SU-DHL-6 (cell line): ENCODE measurements at regions not wholly inside any gene's neighbourhood (a gene's known extent, or its start where the extent isn't known, plus 50 kb on each side); places are given as distances from the start of the nearest gene placed in this dataset.

ENCODE experiments used
- H2AFZ ChIP-seq: fragments of 200-600 bp; sonication (generic); 2 replicates; pipeline ENCODE4 v1.6.1; 2014; ENCODE audit warnings: low read depth, mild to moderate bottlenecking, moderate library complexity, mixed read lengths, antibody characterized with exemption, low read length; ENCODE audit not compliant: severe bottlenecking
- H3F3A ChIP-seq: fragments of 200-600 bp; shearing (Covaris generic); 2 replicates; pipeline ENCODE4 v1.6.0; 2016; ENCODE audit warnings: antibody characterized with exemption, mild to moderate bottlenecking; ENCODE audit not compliant: insufficient read depth
- H3K27ac ChIP-seq: fragments of 200-600 bp; sonication (generic); 2 replicates; pipeline ENCODE4 v1.5.1; 2016; ENCODE audit warnings: low read depth, mild to moderate bottlenecking, low read length, moderate library complexity, mixed read lengths
- H3K27me3 ChIP-seq: fragments of 200-600 bp; sonication (generic), shearing (Covaris generic); 2 replicates; pipeline ENCODE4 v1.6.0; 2014; ENCODE audit warnings: mild to moderate bottlenecking, low read length
- H3K36me3 ChIP-seq: fragments of 200-600 bp; sonication (generic); 2 replicates; pipeline ENCODE4 v1.6.1; 2014; ENCODE audit warnings: mild to moderate bottlenecking, low read length, mixed read lengths
- H3K4me2 ChIP-seq: fragments of 300-600, 200-600 bp; shearing (Covaris generic), sonication (generic); 2 replicates; pipeline ENCODE4 v1.6.0; 2014; ENCODE audit warnings: low read length, low read depth, mild to moderate bottlenecking; ENCODE audit not compliant: poor library complexity, severe bottlenecking
- H3K4me3 ChIP-seq: fragments of 200-600 bp; sonication (generic); 2 replicates; pipeline ENCODE4 v1.5.1; 2014; ENCODE audit warnings: antibody characterized with exemption, low read length, mild to moderate bottlenecking, mixed read lengths; ENCODE audit not compliant: insufficient read depth, poor library complexity, severe bottlenecking
- H3K79me2 ChIP-seq: fragments of 200-600 bp; sonication (generic); 2 replicates; pipeline ENCODE4 v1.6.1; 2014; ENCODE audit warnings: mild to moderate bottlenecking, low read length, moderate library complexity; ENCODE audit not compliant: insufficient read depth
- H3K9ac ChIP-seq: fragments of 200-600 bp; sonication (generic); 2 replicates; pipeline ENCODE4 v1.7.0; 2014; ENCODE audit warnings: mild to moderate bottlenecking, low read length
- H3K9me2 ChIP-seq: fragments of 200-600 bp; sonication (generic); replicated peaks from 2 replicates; pipeline ENCODE4 v1.6.1; 2014; ENCODE audit warnings: low read length; ENCODE audit not compliant: insufficient read depth
- H3K9me3 ChIP-seq: fragments of 200-600 bp; sonication (generic); 2 replicates; pipeline ENCODE4 v1.6.1; 2014; ENCODE audit warnings: low read length, mixed read lengths; ENCODE audit not compliant: insufficient read depth
- H4K20me1 ChIP-seq: fragments of 200-600 bp; sonication (generic); 2 replicates; pipeline ENCODE4 v1.6.1; 2014; ENCODE audit warnings: low read depth, mild to moderate bottlenecking, antibody characterized with exemption, low read length, moderate library complexity, mixed read lengths
- CTCF ChIP-seq: fragments of 200-600 bp; sonication (generic); IDR thresholded peaks from one replicate; pipeline ENCODE4 v1.5.1; 2017; ENCODE audit warnings: antibody characterized with exemption, mild to moderate bottlenecking, low read length, moderate library complexity; ENCODE audit not compliant: insufficient read depth, poor library complexity, severe bottlenecking
- EZH2phosphoT487 ChIP-seq: fragments of 200-600 bp; sonication (generic), shearing (Covaris generic); conservative IDR thresholded peaks from 2 replicates; pipeline ENCODE4 v1.6.1; 2018; ENCODE audit warnings: mild to moderate bottlenecking, antibody characterized with exemption, low read length, moderate library complexity, mixed read lengths

- Histone ChIP-seq H3K9me3 (peaks cover 4% of the 10 kb centered on the region; the same call in 1 of the 2 replicates), H3K79me2 (no peaks in the 10 kb centered on the region), H3K9me2 (no peaks in the 10 kb centered on the region), H3K27me3 (peaks cover 6% of the 10 kb centered on the region; the same call in 1 of the 2 replicates), H4K20me1 (no peaks in the 10 kb centered on the region), H3K36me3 (no peaks in the 10 kb centered on the region), H3K9ac (no peak overlapping the region), H3K27ac (no peak overlapping the region), H3F3A (no peaks in the 10 kb centered on the region), H3K4me3 (no peak overlapping the region), H3K4me2 (no peak overlapping the region), H2AFZ (no peak overlapping the region)
- TF ChIP-seq EZH2phosphoT487 (no peak), CTCF (no peak)
Measured at GRCh38 chr22:27488456-27489177, 312.9 kb downstream of the MN1 start.

GRCh38 chr22:27489178-27489675 lies 312.3 kb downstream of the MN1 start:
- H3K27ac ChIP-seq, result no peak overlapping the region
- no peak overlapping the region for H3K4me2 ChIP-seq
- no peaks in the 10 kb centered on the region for H3F3A ChIP-seq

GRCh38 chr22:27490080-27490479 lies 311.5 kb downstream of the MN1 start:
- H2AFZ ChIP-seq, result no peak overlapping the region
- no peak for TF ChIP-seq CTCF
- no peak for TF ChIP-seq EZH2phosphoT487
- no peaks in the 10 kb centered on the region for H3F3A ChIP-seq
- H3K27ac ChIP-seq, result no peak overlapping the region
- no peak overlapping the region for H3K4me2 ChIP-seq
- H3K27me3 ChIP-seq, result peaks cover 6% of the 10 kb centered on the region; the same call in 1 of the 2 replicates
- H4K20me1 ChIP-seq, result no peaks in the 10 kb centered on the region
- H3K9me3 ChIP-seq, result peaks cover 4% of the 10 kb centered on the region; the same call in 1 of the 2 replicates
- no peaks in the 10 kb centered on the region for H3K79me2 ChIP-seq
- no peak overlapping the region for H3K4me3 ChIP-seq
- H3K36me3 ChIP-seq, result no peaks in the 10 kb centered on the region
- H3K9me2 ChIP-seq, result no peaks in the 10 kb centered on the region
- no peak overlapping the region for H3K9ac ChIP-seq

More at GRCh38 chr22:27489178-27489675, 312.3 kb downstream of the MN1 start:
- Histone ChIP-seq H3K4me3 (no peak overlapping the region), H4K20me1 (no peaks in the 10 kb centered on the region), H3K9ac (no peak overlapping the region), H3K9me2 (no peaks in the 10 kb centered on the region), H3K27me3 (peaks cover 6% of the 10 kb centered on the region; the same call in 1 of the 2 replicates), H3K36me3 (no peaks in the 10 kb centered on the region), H2AFZ (no peak overlapping the region), H3K79me2 (no peaks in the 10 kb centered on the region), H3K9me3 (peaks cover 4% of the 10 kb centered on the region; the same call in 1 of the 2 replicates)
- TF ChIP-seq EZH2phosphoT487 (no peak), CTCF (no peak)
